HFFc6 (cell line): ENCODE measurements at regions not wholly inside any gene's neighbourhood (a gene's known extent, or its start where the extent isn't known, plus 50 kb on each side); places are given as distances from the start of the nearest gene placed in this dataset.

Experiments
- DNase-seq: peaks from one replicate; pipeline ENCODE4 v3.0.0-alpha.2; 2018
- H3K27ac Mint-ChIP-seq: 2 replicates; pipeline ENCODE4 v1.8.0; 2020; ENCODE audit warnings: mild to moderate bottlenecking, mixed read lengths
- H3K27me3 Mint-ChIP-seq: 2 replicates; pipeline ENCODE4 v1.8.0; 2021; ENCODE audit warnings: mild to moderate bottlenecking, moderate library complexity, mixed read lengths; ENCODE audit not compliant: insufficient read depth
- H3K36me3 Mint-ChIP-seq: 2 replicates; pipeline ENCODE4 v1.8.0; 2021; ENCODE audit warnings: low read depth, mixed read lengths
- H3K4me1 Mint-ChIP-seq: 2 replicates; pipeline ENCODE4 v1.8.0; 2020; ENCODE audit warnings: low read depth, mixed read lengths
- H3K4me3 Mint-ChIP-seq: 2 replicates; pipeline ENCODE4 v1.8.0; 2020; ENCODE audit warnings: mild to moderate bottlenecking, moderate library complexity, mixed read lengths
- H3K9me3 Mint-ChIP-seq: 2 replicates; pipeline ENCODE4 v1.8.0; 2020; ENCODE audit warnings: mild to moderate bottlenecking, mixed read lengths
- CTCF ChIP-seq: fragments of 200-600 bp; sonication (generic); IDR thresholded peaks from 2 replicates; pipeline ENCODE4 v1.5.0; 2021; ENCODE audit warnings: antibody characterized with exemption, mild to moderate bottlenecking

GRCh38 chr11:87819151-87819550, 356.1 kb downstream of the RAB38 start:
- Mint-ChIP-seq H3K36me3 (no peaks in the 10 kb centered on the region; the same call in 1 of the 2 replicates), H3K9me3 (peaks cover 30% of the 10 kb centered on the region), H3K4me3 (no peak overlapping the region), H3K4me1 (no peaks in the 10 kb centered on the region), H3K27ac (no peak overlapping the region), H3K27me3 (no peaks in the 10 kb centered on the region)
- DNase-seq, result no peak
- no peak for TF ChIP-seq CTCF

- no peaks in the 10 kb centered on the region for H3K4me1 Mint-ChIP-seq
- no peaks in the 10 kb centered on the region for H3K36me3 Mint-ChIP-seq
- H3K9me3 Mint-ChIP-seq, result 0 out of 2 replicates have a peak, but pooled peaks cover 4% of the 10 kb centered on the region
- no peak overlapping the region for H3K4me3 Mint-ChIP-seq
- H3K27me3 Mint-ChIP-seq, result no peaks in the 10 kb centered on the region
- no peak for TF ChIP-seq CTCF
- H3K27ac Mint-ChIP-seq, result no peak overlapping the region
- no peak for DNase-seq
These were observed 362.5 kb downstream of the RAB38 start for GRCh38 chr11:87812571-87813365.

- TF ChIP-seq CTCF, result no peak
- Mint-ChIP-seq H3K27me3 (no peaks in the 10 kb centered on the region), H3K4me1 (no peaks in the 10 kb centered on the region), H3K27ac (no peak overlapping the region), H3K4me3 (no peak overlapping the region), H3K9me3 (0 out of 2 replicates have a peak, but pooled peaks cover 4% of the 10 kb centered on the region), H3K36me3 (no peaks in the 10 kb centered on the region)
- DNase-seq, result no peak
These were observed 364.8 kb downstream of the RAB38 start for GRCh38 chr11:87810486-87810885.

GRCh38 chr11:87809256-87809655, 366.0 kb downstream of the RAB38 start:
- Mint-ChIP-seq H3K4me1 (no peaks in the 10 kb centered on the region), H3K9me3 (no peaks in the 10 kb centered on the region), H3K36me3 (no peaks in the 10 kb centered on the region), H3K27ac (no peak overlapping the region), H3K4me3 (no peak overlapping the region), H3K27me3 (no peaks in the 10 kb centered on the region)
- DNase-seq, result no peak
- TF ChIP-seq CTCF, result no peak

GRCh38 chr11:87804176-87804575, 371.1 kb downstream of the RAB38 start:
- Mint-ChIP-seq H3K4me3 (no peak overlapping the region), H3K9me3 (peaks cover 5% of the 10 kb centered on the region; the same call in 1 of the 2 replicates), H3K27me3 (no peaks in the 10 kb centered on the region), H3K27ac (no peak overlapping the region), H3K4me1 (no peaks in the 10 kb centered on the region), H3K36me3 (no peaks in the 10 kb centered on the region)
- TF ChIP-seq CTCF, result no peak
- DNase-seq, result no peak
